RPMI8226 (cell line): ENCODE measurements at regions not wholly inside any gene's neighbourhood (a gene's known extent, or its start where the extent isn't known, plus 50 kb on each side); places are given as distances from the start of the nearest gene placed in this dataset.
"Not testable (repeated sequence)": the region's sequence is repeated elsewhere in the genome, so short reads cannot be mapped to it uniquely, and the experiment has no call there.

Experiments used
- DNase-seq: peaks from one replicate; pipeline ENCODE4 v3.0.0-alpha.2; 2015

DNA sequence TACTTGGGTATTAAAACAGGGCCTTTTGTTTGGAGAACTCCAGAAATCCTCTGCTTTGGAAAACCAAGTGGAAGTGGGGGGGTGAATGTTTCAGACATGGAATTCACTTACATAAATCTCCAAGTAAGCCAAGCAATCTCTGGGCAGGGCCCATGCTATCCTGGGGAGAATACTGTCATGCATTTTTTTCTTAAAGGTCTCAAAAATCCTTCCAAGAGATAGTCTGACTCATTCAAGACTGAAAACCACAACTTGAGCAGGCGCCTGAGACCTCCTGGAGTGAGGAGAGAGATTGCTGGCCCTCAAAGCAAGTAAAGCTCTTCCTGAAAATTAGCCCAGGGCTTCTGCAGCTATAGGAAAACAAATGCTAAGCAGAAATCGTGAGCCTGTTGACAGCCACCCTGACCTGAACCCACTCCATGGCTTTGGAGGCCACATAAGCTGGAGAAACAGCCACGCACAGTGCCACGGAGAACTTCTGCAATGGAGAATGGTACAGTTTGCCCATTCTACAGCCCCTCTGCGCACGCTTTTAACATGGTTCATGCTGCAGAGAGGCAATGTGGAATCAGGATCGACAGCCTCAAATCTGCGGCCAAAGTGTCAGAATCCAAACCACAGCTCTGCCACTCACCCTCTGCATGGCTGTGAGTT lies 203.1 kb upstream of the AUTS2 start:
- DNase-seq: peak; percentile 36

DNA sequence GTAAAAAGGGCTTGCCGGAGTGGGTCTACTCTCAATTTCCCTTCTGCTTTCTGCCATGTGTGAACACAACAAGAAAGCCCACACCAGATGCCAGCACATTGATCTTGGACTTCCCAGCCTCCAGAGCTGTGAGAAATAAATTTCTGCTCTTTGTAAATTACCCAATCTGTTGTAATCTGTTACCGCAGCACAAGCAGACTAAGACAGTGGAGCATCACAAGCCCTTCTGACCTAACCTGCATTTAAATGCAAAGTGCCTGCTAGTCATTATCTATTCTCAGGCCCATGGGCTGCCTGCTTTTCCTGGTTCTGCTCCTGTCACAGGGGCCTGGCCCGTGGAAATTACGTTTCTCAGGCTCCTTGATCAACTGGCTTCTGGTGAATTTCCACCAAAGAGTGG lies 199.3 kb upstream of the AUTS2 start:
- DNase-seq: no peak

DNA sequence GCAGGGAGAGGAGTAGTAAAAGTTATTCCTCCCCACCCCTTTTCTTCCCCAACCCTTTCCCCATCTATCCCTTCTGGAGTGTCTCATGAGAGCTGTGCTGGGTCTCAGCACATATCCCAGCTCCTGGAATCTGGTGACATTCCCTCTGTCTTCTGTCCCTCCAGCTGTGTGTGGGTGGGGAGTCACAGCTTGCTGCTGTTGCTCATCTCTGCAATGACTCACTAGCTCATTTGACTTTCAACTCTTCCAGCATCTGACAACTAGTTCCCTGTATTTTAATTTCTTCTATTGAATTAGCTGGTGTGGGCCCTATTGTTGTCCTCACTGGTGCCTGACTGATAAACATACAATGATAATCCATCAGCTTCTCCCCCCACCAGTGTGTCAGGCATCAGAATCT lies 198.9 kb upstream of the AUTS2 start:
- DNase-seq: no peak

- DNase-seq: peak; percentile 27
Observed at GRCh38 chr7:69402696-69403095, 195.6 kb upstream of the AUTS2 start.

- DNase-seq: peak; percentile 38
Observed at GRCh38 chr7:69403169-69403568, 195.1 kb upstream of the AUTS2 start.

GRCh38 chr7:69411018-69411417 lies 187.3 kb upstream of the AUTS2 start:
- DNase-seq: no peak

- DNase-seq: no peak
Observed at GRCh38 chr7:69411466-69411865, 186.8 kb upstream of the AUTS2 start.

DNA sequence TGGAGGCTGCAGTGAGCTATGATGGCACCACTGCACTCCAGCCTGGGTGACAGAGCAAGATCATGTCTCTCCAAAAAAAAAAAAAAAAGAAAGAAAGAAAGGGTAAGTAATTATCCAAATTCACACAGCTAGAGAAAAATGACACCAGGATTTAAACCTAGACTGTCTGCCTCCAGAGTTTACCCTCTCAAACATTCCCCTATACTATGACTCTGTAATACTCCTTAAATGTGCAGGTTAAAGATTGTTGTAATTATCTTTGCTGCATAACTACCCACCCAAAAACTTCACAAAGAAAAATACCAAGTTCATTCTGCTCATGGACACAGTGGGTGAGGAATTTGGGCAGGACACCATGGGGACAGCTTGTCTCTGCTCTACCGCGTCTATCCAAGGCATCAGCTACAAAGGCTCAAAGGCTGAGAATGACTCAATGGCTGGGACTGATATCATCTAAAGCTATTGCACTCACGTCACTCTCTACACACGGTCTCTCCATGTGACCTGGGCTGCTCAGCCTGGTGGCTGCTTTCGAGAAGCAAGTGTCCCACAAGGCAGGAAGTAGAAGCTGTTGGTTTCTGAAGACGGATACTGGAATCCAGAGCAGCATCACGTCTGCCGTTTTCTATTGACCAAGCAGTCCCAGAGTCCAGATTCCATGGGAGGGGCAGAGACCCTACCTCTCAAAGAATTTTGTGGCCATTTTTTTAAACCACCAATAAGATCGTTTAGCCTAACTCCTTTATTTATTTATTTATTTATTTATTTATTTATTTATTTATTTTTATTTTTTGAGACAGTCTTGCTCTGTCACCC lies 185.7 kb upstream of the AUTS2 start:
- peak; percentile 71 for DNase-seq

DNA sequence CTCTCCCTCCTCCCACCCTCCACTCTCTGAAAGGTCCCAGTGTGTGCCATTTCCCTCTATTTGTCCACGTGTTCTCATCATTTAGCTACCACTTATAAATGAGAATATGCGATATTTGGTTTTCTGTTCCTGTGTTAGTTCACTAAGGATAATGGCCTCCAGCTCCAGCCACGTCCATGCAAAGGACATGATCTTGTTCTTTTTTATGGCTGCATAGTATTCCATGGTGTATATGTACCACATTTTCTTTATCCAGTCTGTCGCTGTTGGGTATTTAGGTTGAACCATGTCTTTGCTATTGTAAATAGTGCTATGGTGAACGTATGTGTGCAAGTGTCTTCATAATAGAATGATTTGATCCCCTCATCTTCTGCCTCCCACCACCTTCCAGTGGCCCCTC lies 183.7 kb upstream of the AUTS2 start:
- DNase-seq: no peak

DNA sequence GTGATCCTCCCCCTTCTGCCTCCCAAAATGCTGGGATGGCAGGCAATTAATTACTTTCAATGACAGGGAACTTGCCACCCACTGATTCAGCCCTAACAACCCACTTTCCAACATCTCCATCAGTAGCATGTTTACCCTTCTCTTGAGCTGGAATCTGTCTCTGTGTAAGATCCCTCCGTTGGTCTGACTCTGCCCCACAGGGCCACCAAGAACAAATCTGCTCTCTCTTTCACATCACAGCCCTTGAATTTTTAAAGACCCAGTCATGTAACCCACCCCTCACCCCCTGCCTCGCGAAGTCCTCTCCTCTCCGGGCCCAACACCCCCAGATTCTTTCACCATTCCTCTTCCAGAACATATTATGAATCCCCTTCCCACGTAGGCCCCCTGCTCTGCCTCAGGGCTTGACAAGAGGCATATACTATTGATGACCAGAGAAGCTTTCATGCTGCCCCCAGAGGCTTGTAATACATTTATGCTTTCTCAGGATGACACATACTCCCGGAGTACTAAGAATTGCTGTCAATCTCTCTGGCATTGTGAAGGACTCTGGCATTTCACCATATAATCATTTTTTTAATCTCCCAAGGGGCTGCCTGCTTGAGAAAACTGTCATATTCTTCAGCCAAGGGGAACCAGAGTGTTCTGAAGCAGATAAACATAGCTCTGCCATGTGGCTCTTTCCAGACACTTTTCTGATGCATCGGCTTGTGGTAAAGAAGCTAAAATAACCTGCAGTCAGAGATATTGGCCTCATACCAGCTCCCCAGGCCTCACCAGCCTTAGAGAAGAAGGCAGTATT lies 179.2 kb upstream of the AUTS2 start:
- DNase-seq: peak; percentile 43

- no peak for DNase-seq
Observed at GRCh38 chr7:69419934-69420333, 178.3 kb upstream of the AUTS2 start.

GRCh38 chr7:69422574-69422985 lies 175.7 kb upstream of the AUTS2 start:
- no peak for DNase-seq

DNA sequence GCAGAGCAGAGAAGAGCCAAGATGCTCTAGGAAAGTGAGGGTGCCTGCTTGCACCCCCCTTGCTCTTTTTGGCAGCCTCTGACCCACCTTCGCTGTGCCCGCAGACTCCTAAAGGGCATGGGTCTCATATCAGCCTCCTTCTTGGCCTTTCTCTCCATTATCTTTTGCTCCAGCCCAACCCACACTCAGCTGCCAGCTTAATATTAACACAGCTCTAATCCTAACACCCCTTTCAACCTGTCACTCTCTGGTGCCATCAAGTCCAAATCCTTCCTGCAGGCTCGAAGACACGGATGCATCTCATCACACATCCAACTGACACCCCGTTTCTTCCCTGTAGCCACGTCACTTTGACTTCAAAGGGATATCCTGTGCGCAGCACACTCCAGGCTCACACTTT lies 171.6 kb upstream of the AUTS2 start:
- DNase-seq: no peak

DNA sequence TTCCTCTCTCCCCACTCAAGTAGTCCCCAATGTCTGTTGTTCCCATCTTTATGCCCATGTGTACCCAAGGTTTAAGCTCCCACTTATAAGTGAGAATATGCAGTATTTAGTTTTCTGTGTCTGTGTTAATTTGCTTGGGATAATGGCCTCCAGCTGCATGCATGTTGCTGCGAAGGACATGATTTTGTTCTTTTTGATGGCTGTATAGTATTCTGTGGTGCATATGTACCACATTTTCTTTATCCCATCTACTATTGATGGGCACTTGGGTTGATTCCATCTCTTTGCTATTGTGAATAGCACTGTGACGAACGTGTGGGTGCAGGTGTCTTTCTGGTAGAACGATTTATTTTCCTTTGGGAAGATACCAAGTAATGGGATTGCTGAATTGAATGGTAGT lies 170.2 kb upstream of the AUTS2 start:
- DNase-seq: no peak

DNA sequence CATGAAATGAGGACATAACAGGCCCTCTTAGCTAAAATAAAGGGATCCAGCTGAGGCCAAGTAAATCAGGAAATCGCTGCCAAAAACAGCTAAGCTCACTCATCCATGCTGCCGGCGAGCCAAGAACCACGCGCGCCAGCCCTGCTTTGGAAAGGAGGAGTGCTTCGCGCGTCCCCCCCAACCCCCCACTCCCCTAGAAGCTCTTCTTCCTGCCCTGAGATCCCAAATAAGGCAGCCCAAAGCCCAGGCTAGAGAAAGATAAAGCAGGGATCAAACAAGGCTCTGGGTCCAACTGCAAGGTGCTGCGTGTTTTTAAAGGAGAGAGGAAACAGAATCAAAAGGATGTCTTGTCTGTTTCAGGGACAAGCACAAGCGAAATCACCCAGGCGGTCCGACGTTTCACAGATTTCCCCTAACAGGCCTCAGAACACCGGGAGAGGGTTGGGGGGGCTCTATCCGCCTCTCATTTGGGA lies 168.3 kb upstream of the AUTS2 start:
- DNase-seq: no peak

DNA sequence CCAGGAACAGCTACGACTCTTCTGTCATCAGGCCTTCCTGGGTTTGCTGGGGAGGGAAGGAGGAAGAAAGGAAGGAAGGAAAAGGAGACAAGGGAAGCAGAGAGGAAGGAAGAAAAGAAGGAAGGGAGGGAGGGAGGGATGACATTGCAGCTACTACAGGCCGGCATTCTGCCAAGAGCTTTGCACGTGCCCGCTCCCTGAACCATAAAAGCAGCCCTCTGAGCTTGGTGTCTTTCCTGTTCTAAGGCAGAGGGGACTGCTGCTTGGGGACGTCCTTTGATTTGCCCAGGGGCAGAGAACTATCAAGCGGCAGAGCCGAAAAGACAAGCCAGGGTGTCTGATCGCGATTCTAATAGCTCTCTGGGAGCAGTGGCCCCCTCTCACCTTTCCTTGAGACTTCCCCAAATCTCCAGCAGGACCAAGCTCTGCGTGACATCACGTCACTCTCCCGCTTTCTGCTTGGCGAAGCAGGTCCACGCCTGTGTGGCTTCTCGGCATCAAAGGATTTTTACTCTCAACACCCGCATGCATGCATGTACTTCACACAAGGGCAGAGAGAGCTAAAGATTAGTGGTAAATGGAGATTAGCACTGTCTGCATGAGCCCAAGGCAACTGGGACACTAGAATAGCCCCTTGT lies 167.8 kb upstream of the AUTS2 start:
- peak; percentile 55 for DNase-seq

DNA sequence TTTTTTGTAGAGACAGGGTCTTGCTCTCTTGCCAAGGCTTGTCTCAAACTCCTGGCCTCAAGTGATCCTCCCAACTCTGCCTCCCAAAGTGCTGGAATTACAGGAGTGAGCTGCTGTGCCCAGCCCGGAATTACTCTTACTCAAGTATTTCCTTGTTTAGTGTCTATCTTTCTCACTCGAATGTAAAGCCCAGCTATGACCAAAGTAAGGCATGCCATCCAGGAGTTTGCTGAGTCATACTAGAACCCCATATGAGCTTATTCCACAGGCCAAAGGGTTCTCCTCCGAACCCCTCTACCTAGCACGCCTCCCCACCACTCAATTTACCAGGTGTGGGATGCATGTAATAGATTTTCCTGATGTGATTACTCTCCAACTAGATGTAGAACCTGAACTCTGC lies 166.6 kb upstream of the AUTS2 start:
- DNase-seq: no peak

- DNase-seq: not testable (repeated sequence)
Observed at GRCh38 chr7:69432276-69432675, 166.0 kb upstream of the AUTS2 start.

DNA sequence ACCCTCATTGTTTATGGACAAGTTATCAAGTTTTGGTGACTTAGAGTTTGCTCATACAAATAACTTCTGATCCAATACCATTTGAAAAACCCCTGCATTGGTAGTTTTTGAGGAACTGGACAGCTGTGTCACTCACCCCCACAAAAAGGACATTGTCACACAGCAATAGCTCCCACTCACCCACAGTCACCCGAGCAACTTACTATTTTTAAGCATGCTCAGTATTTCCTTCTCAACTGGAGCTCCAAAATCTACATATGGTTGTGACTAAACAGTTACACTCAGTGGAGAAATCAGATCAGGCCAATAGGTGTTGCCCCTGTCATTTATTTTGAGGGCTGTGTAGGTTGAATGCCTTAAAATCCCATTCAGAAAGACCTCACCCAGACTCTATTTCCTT lies 165.2 kb upstream of the AUTS2 start:
- no peak for DNase-seq

GRCh38 chr7:69434398-69434815 lies 163.9 kb upstream of the AUTS2 start:
- DNase-seq: no peak

DNA sequence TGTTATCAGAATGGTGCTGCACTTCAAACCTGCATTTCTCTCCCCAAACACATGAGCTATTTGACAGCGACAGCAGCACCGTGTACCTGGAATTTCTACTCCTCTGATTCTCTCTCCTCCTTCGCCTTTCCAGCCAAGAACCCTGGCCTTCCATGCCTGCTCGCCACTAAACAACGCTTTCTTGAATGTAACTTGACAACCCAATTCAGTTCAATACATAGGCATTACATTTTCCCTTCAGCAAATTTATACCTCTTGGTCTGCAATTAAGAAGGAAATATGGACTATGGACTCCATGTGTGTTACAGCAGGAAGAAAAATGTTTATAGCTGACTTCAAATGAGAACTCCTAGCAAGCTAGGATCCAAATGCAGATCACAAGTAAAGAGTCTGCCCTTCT lies 162.6 kb upstream of the AUTS2 start:
- no peak for DNase-seq

DNA sequence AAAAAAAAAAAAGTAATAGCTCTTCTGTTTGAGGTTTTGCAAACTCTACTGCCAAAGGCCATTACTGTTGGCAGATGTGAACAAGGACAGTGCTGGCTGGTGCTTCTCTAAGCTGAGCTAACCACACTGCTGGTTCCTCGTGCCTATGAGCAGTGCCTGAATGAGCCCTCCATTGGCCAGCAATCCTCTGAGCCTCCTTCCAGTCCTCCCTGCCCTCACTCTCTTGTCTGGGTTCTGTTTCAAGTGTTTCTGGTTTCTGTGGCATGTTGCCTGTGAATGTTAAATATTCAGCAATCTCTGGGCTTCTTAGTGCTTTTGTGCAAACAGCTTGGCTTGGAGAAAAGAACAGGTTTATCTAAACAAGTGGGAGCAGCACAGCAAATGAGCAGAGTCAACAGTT lies 161.3 kb upstream of the AUTS2 start:
- DNase-seq: peak; percentile 31
